ENCODE measurements at regions not wholly inside any gene's neighbourhood (a gene's known extent, or its start where the extent isn't known, plus 50 kb on each side); places are given as distances from the start of the nearest gene placed in this dataset.

DNA sequence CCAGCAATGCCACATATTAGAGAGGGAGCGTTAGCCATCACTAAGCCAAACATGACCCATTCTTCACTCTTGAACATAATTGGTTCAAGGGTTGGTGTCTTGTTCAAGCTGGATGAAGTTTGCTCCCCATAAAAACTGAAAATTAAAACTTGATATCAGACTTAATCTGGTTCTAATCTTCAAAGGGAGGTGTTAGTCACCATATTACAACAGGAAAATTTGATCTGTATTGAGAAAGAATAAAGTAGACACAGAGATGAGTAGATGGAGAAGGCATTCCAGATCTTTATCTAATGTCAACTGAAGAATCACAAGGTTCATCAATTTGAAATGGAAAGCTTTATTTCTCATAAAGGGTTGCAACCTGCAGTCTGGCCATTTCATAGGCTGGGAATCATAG is 972.8 kb downstream of the HACE1 start:
- TF ChIP-seq RAD21 (IDR thresholded peaks at IDR 0.05; ENCODE audit: low read depth) (no peak), TAF1 (IDR thresholded peaks at IDR 0.05; ENCODE audit: low read depth) (no peak)

Measured in Ishikawa (cell line).